COLO668 (cell line): ENCODE measurements at regions not wholly inside any gene's neighbourhood (a gene's known extent, or its start where the extent isn't known, plus 50 kb on each side); places are given as distances from the start of the nearest gene placed in this dataset.

Source experiments
- DNase-seq: peaks from one replicate; lab custom pipeline; 2025; ENCODE audit not compliant: unreplicated experiment; lab: John Stamatoyannopoulos, UW

DNA sequence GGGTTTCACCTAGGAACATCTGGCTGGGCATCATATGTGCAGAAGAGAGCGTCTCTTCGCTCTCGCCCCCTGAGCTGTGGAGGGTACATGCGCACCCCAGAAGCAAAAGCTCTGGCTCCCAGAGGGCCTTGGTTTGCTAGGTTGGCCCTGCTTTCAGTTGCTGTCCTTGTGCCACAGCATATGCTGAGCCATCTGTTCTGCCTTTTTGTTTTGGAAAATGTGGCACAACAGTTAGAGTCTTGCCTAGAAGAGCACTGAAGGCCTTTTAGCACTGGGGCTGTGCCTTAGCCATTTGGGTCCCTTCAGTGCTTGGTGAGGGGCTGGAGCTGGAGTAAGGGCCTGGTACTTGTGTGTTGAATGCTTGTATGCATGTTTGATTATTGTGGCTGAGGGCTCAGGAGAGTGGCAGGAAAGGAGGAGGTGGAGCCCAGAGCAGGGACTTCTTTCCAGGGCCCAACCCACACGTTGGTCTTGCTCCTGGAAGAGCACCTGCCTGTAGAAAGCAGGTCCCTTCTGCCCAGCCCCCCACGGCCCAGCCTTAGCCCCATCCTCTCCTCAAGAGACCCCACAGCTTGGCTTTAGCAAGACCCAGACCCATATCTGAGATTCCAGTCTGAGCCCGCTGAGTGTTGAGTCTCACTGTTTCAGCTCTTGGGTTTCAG, 113.7 kb downstream of the SLC25A47 start:
- no peak for DNase-seq

DNA sequence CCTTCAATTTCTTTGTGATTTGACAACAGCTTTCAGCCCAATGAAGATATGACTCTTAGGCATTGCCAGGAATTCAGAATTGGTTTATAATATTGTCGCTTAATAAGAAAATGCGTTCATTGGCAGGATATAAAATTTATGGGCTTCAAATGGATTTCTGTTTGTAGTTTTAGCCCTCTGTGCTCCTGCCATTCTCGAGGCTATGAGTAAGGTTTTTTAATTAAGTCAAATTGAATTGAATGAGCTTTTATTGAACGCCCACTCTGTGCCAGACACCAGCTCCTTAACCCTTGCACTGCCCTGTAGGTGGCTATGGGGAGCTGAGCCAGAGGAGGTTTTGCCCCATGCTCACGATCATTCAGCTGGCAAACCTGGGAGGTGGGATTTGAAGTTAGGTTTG, 115.1 kb downstream of the SLC25A47 start:
- DNase-seq: no peak

DNA sequence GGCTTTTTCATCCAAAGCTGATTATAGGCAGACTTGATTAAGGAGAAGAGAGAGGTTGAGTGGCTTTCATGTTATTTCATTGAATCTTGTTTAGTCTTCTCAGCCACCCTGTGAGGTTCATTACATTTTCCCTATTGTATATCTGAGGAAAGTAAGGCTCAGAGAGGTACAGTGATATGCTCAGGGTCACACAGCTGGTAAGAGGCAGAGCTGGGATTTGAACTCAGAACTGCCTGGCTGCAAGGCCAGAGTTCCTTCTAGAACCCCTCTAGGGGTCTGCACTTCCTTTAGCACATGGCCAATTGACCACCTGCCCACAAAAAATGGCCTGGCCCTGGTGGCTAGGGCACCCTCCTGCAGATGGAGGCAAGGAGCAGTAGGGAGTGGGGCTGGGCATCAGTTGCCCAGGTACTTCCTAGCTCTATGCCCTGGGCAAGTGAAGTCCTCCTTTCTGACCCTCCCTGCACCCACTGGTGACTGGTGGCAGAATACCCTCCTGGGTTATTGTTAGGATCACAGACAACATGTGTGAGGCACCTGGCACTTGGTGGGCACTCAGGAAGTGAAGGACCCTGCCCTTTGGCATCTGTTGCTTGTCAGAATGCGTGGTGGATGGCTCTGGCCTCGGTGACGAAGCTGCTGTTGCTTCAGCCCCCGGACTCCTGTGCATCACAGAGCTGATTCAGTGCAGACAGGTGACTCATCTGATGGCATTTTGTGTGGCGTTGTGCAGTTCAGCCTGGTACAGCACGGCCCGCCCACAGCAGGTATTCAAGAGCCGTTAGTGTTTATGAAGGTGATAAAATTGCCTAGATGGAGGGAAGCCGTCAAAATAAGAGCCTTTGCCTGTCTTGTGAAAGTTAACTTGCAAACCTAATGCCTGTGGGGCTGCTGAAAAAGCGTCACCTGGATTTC, 115.8 kb downstream of the SLC25A47 start:
- DNase-seq: no peak

DNA sequence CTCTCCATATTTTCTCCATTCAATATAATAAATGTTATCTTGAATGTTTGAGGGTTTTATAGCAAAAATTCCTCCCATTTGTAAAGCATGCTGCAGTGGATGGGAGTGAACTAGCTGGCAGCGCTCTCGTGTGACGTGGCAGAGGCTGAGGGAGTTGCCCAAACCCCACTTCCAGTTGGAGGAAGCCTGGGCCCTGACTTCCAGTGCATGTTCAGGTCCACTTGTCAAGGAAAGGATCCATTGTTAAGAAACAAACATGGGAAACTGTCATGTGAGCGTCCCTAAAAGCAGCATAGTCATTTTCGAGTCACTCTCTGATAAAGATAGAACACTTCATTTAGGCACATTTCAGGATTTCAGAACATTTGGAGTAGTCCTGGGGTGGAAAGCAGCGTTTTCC, 116.6 kb downstream of the SLC25A47 start:
- no peak for DNase-seq

DNA sequence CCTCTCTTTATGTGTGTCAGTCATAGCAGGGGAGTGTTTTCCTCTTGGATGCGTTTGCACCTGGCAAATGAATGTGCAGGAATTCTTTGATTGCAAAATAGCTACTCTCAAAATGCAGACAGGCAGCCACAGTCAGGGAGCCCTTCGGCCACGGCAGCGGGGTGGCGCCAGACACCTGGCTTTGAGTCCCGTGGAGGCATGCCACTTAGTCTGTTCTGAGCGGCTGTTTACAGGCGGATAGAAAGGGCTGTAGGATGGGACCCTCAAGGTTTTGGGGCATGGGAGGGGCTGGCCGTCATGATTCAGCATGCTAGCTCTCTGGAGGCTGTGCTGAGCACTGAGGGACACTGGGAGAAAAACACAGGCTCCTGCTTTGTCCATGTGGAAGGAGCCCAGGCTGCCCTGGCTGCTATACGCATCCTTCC, 117.1 kb downstream of the SLC25A47 start:
- peak; percentile 83 for DNase-seq

DNA sequence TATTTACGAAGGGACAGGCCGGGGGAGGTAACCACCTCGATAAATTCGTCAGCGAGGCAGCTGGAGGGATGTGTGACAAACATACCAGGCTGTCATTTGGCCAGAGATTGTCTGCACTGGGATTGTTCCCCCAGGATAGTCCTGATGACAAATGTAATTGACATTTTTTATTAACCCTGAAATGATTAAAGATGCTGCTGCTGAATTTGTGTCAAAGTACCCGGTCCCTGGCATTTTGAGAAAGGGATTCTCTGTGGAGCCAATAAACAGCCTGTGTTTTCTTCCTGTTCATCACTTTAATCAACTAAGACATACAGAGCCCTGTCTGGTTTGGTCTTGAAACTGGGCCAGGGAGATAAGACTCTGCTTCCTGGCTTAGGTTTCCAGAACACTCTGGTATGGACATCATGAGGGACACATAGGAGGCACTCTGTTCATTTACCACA, 117.6 kb downstream of the SLC25A47 start:
- DNase-seq: no peak

DNA sequence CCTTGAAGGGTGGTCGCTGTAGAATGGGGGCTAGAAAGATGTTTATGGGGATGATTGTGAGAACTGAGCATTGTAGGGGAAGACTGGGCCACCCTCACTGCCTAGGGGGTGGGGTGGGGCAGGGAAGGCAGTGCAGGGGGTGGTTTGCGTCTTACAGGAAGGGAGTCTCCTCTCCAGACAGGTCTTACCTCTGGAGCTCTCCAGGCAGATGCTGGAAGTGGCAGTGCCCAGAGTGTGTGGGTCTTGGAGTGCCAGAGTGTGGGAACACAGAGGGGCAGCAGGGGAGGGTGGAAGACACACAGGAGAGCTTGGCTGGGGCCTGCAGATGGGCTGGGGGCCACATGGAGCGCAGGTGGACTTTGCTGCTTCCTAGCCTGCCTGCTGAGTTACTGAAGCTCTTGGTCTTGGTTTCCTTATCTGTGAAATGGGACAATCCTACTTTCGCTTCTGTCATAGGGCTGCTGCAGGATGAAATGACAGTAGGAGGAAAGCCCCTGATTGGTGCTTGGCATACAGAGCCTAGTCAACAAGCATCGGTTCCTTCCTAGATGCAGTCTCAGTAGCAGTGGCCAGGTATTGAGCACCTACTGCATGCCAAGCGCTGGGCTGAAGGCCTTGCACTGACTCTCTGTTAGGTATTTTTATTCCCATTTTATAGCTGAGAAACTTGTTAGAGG, 118.3 kb downstream of the SLC25A47 start:
- no peak for DNase-seq

DNA sequence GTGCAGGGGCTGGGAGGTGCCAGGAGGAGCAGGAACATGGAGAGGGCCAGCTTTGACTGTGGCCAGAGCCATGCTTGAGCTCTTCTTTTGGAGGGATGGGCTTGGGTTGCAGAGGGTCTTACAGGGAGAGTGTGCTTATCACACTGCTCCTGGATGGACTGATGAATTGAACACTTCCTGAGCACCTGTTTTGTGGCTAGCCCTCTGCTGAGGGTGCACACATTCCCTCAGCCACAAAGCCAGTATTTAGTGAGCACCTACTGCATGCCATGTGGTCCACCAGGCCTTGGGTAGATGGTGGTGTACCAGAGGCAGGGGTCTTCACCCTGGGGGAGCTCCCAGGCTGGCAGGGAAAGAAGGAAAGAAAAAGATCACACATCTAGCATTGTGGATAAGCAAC, 118.9 kb downstream of the SLC25A47 start:
- no peak for DNase-seq

DNA sequence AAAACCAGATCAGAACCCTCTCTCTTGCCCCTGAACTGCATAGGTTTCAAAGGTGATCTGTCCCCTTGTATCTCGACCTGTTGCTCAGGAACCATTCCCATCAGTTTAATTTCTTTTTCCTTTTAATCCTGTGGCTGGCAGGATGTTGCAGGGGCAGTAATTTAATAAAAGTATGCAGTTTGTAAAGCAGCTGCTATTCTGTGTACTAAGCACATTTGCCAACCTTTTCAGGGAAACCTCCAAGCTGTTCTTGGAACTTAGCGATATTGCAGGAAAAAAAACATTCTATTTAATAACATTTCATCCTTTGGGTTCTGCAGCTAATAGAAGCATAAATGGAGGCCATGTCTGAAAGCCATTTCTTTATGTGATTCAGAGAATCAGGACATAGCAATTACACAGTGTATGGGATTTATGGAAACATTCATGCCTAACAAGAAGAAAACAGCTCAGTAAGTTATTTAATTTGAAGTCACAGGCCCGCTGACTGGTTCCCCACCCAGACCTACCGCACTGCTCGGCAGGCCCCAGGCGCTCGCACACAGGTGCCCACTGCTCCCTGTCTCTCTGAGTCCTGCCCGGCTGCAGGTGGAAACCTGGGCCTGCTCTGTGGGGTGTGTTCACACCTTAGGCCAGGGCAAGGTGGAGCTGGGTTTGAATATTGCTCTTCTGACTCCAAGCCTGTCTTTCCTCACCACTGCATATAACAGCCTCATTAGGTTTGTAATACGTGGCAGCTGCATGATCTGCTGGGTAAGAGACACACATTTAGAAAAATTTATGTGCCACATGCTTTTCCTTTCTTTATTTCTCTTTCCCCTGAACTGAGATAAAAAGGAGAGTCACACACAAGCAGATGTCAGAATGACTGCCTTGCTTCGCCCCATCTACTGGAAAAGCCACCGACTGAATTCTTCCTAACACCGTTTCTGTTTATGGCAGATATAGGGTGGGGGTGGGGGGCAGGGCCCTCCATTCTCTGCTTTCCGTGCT, 119.7 kb downstream of the SLC25A47 start:
- no peak for DNase-seq

DNA sequence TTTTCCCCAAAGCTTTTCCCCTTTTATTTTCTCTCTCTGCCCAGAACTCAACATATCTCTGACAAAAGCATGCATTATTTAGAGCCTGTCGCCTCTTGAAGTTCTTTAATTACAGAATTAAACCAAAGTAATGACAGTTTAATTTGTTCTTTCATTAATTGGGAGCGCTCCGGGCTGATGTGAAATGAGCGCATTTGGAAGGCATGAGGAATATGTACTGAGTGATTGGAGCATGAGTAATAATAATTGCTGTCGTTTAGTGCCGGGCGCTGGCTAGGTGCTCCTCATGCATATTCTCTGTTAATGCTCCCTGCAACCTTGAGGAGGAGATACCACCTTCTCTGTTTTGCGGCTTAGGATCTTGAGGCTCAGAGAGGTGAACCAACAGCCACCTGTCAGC, 120.5 kb downstream of the SLC25A47 start:
- no peak for DNase-seq

DNA sequence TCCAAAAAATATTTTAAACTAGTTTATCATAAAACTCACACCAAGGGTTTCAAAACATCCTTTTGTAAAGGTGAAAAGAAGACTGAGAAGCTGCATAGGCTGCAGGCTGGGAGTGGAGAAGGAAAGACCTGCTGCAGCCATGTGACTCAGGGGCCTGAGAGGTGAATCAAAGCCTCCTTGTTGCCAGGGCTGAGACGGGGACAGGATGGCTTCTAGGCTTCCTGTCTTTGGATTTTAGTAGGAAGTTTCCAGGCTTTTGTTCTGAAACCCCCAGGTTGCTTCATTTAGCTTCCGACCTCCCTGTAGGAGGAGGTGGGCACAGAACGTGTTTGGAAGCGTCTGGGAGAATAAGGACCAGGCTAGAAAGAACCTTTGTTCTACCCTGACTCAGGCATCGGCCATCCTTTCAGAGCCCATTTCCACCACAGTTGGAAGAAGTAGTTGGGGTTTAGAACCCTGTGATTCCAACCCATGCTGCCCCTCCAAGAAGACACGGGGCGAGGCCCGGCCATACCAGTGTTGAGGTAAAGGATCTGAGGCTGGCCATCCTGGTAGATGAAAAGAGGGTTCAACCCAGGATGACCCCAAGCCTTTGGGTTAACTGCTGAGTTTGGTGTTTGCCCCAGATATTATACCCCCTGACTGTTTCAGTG, 122.4 kb downstream of the SLC25A47 start:
- no peak for DNase-seq

DNA sequence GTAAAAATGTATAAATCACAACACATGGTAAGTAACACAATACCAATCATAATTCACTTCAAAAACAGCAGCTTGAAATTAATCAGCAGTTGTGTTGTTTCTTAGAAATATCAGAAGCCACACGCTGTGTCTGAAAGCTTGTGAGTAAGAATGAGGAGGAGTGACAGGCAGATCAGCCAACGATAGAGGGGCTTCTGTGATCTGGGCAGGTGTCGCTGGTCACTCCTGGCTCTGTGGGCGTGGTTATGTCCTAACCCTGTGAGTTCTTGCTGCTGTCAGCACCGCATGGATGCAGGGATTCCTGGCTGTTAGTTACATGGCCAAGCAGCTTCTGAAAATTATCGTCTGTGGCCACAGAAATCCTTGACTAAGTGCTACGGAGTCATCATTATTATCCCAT, 123.4 kb downstream of the SLC25A47 start:
- no peak for DNase-seq

DNA sequence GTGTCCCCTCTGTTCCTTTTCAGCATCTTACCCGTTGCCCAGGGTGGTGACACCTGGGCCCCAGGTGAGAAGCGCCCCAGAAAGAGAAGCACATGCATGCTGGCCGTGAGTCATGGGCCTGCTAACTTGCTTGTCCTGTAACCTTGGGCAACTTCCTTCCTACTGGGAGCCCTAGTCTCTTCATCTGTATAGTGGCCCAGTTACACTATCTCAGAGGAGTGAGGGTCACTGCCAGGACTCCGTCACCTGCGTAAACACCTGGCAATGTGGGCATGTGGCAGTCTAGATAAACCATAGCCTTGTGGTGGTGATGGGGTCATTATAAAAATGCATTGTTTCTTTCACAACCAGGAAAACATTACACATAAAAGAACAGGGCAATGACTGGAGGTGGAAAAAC, 125.2 kb downstream of the SLC25A47 start:
- DNase-seq: no peak

DNA sequence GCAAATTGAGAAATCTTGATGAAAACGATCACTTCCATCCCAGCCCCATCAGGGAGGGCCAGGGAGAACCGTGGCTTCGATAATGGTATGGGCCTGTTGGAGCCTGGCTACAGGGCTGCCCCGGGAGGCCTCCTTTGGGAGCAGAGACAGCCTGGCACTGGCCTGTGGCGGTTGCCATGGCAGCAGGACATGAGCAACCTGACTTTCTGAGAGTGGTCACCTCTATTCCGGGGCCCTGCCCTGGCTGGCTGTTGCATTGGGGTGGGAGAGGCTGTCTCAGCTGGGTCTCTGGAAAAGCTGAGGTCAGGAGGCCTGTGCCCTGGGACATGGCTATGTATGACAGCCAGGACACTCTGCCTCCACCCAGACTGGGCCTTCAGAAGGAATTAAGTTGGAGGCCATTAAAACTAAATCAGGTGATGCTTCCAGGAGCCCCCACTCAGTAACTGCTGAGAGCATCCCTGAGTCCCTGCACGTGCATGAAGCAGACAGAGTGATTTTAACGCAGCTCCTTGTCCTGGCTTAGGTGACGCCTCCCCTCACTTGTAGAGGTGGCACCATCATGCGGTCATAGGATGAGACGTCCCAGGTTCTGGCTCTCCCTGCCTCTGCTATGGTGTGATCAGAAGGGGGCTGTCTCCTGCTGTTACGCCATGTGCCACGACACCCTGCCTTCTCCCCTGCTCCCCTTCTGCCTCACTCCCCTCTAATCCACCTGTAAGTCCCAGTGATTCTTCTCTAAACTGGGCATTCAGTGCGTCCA, 126.3 kb downstream of the SLC25A47 start:
- DNase-seq: no peak

DNA sequence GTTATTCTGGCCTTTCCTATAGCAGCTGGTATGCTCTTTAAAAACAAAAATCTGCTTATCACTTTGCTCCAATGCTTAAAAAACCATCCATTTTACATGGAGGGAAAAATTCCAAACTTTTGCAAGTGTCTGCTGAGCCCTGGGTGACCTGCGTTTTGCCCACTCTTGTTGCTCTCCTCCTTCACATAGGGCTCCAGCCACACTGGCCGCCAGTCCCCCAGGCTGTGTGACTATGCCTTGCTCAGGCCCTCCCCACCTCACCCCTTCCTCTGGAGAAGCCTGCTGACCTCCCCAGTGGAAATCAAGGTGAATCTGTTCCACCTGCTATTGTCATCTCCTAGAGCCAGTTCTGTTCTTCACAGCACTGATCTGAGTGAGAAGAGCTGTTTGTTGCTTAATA, 126.9 kb downstream of the SLC25A47 start:
- no peak for DNase-seq

DNA sequence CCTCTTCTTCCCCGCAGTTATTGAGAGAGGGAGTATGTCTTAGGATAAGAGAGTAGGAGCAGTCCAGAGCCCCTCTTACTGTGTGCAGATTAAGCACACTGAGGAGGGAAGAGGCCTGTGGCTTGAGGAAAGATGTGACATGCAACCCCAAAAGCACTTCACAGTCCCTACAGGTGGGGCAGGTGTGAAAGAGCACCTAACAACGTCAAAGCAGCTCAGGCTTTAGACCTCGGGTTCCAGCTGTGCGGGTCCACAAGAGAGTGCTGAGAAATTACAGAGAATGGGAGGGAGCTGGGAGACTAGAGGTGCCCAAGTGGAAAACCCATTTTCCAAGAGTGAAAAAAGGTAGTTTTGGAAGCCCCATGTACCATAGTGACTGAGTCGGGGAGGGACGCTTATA, 127.6 kb downstream of the SLC25A47 start:
- no peak for DNase-seq

DNA sequence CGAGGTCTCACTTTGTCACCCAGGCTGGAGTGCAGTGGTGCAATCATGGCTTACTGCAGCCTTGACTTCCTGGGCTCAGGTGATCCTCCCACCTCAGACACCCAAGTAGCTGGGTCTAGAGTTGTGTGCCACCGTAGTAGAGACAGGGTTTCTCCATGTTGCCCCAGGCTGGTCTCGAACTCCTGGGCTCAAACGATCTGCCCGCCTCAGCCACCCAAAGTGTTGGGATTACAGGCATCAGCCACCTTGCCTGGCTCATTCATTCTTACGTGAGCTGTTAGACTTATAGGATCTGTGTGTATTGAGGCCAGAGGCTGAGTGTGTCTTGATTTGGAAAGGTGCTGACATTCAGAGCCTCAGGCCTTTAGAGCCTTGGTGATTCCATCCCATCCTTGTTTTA, 128.1 kb downstream of the SLC25A47 start:
- DNase-seq: no peak

DNA sequence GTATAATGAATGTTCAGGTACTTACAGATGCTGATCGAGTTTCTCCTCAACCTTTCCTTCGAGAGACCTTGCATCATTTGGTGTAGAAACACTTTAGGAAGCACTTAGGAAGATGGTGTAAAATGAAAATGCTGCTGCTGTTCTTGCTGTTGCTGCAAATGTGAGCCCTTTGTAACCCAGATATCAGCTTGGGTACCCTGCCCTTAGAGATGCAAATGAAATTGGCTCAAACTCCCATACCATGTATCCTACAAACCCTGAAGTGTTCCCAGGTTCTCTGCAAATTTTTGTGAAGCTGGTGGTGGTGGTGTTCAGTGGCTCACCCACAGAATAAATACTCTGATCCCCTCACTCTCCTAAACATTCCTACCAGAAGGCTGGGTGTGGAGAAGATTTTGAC, 130.8 kb downstream of the SLC25A47 start:
- DNase-seq: no peak

DNA sequence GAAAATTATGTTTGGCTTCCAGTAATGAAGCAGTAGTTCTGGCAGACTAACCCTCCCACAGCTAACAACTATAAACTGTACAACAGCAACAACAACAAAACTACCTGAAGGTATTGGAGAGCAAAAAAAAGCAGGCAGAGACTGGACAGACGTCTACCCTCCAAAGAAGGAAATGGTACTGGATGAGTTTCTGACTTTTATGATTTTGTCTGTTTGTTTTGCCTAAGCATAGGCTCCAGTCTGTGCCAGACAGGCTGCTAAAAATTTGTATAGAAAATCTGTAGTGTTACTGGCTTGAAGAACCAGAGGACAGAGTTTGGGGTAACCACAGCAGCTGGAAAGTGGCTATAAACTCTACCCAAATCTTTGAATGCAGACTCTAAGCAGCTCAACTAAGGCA, 131.3 kb downstream of the SLC25A47 start:
- DNase-seq: no peak
